Left ventricle myocardium superior (tissue), 1 donor: ENCODE measurements at regions not wholly inside any gene's neighbourhood (a gene's known extent, or its start where the extent isn't known, plus 50 kb on each side); places are given as distances from the start of the nearest gene placed in this dataset.
A peak's percentile ranks its signal among the peaks of the same experiment; 100 is the strongest.

Experiments
- ATAC-seq: fragments of 200-7000 bp; cut with Tn5 transposase; one replicate; pipeline ENCODE4 v1.9.1; 2020; ENCODE audit warnings: mild to moderate bottlenecking, moderate library complexity
- DNase-seq: peaks from one replicate; pipeline ENCODE4 v3.0.0-alpha.2; 2020
- intact Hi-C: fragments of 100-400 bp; cut with micrococcal nuclease; formaldehyde crosslinking; loops from one replicate; pipeline ENCODE4 v1.11.0; 2022
- donor health status: DM: no; HTN: yes; CAD: no; lungs with severe emphysema.

- intact Hi-C loops, result no loop called here
- peak; percentile 61 for ATAC-seq
- no peak for DNase-seq
These were observed 449.6 kb upstream of the TGFBR2 start for GRCh38 chr3:30156586-30157498.

GRCh38 chr3:30161375-30161774 is 445.0 kb upstream of the TGFBR2 start:
- intact Hi-C loops, result no loop called here
- no peak for DNase-seq

DNA sequence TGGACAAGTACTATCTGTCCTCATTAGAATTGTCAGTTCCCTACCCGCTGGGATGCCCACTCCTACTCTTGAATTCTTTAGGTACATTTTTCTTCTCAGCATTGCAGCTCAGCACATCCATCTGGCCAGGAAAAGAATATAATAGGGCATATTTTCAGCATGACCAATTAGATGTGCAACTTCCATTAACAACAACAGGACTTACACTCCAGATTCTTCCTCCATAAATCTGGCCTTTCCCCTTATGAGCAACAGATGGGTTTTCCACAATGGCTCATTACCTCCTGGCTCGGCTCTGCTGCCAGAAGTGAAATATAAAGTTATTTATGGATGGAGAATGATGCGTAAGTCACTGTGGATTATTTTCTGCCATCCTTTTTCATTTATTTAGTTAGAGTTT is 443.8 kb upstream of the TGFBR2 start:
- ATAC-seq, result no peak
- intact Hi-C loops, result no loop called here

More at GRCh38 chr3:30161375-30161774, 445.0 kb upstream of the TGFBR2 start:
- peak; percentile 93 for ATAC-seq

GRCh38 chr3:30166535-30166934 is 439.9 kb upstream of the TGFBR2 start:
- intact Hi-C loops, result no loop called here
- ATAC-seq (no peak), DNase-seq (no peak)

More for the DNA sequence above, 443.8 kb upstream of the TGFBR2 start:
- no peak for DNase-seq

DNA sequence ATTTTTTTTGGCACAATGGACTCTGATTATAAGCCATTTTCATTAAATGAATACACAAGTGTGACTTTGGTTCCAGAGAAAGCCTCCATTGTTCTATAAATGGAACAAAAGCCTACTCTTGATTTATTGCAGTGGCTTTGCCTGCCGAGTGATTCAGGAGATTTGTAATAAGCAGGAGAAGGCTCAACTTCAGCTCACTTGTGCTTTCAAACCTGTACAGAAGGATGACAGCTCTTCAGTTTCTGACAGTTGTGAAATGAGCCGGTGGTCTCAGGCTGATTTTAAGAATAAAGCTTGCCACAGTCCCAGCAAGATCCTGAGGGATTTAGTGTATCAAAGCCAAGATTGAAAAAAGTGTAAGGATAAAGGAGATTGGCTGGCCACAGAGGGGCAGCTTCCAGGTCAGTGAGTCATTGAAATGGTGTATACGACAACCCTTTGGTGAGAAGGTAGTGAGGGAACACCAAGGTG is 438.8 kb upstream of the TGFBR2 start:
- ATAC-seq, result no peak
- no peak for DNase-seq
- intact Hi-C loops, result no loop called here

GRCh38 chr3:30169487-30169886 is 436.9 kb upstream of the TGFBR2 start:
- no peak for ATAC-seq
- intact Hi-C loops, result no loop called here
- no peak for DNase-seq

- intact Hi-C loops, result no loop called here
- no peak for ATAC-seq
- DNase-seq, result no peak
These were observed 435.5 kb upstream of the TGFBR2 start for GRCh38 chr3:30170681-30171438.

- intact Hi-C loops, result no loop called here
- ATAC-seq, result peak; percentile 41
- no peak for DNase-seq
These were observed 432.0 kb upstream of the TGFBR2 start for GRCh38 chr3:30174357-30174756.

- intact Hi-C loops, result no loop called here
- DNase-seq (no peak), ATAC-seq (peak; percentile 60)
These were observed 425.9 kb upstream of the TGFBR2 start for GRCh38 chr3:30180310-30181177.

- ATAC-seq, result no peak
- DNase-seq, result no peak
- intact Hi-C loops, result no loop called here
These were observed 425.3 kb upstream of the TGFBR2 start for GRCh38 chr3:30181178-30181465.

GRCh38 chr3:30181581-30181980 is 424.8 kb upstream of the TGFBR2 start:
- ATAC-seq, result no peak

GRCh38 chr3:30183421-30183820 is 423.0 kb upstream of the TGFBR2 start:
- ATAC-seq, result no peak
- DNase-seq, result no peak
- intact Hi-C loops, result no loop called here

More at GRCh38 chr3:30181581-30181980, 424.8 kb upstream of the TGFBR2 start:
- DNase-seq, result no peak
- intact Hi-C loops, result no loop called here

DNA sequence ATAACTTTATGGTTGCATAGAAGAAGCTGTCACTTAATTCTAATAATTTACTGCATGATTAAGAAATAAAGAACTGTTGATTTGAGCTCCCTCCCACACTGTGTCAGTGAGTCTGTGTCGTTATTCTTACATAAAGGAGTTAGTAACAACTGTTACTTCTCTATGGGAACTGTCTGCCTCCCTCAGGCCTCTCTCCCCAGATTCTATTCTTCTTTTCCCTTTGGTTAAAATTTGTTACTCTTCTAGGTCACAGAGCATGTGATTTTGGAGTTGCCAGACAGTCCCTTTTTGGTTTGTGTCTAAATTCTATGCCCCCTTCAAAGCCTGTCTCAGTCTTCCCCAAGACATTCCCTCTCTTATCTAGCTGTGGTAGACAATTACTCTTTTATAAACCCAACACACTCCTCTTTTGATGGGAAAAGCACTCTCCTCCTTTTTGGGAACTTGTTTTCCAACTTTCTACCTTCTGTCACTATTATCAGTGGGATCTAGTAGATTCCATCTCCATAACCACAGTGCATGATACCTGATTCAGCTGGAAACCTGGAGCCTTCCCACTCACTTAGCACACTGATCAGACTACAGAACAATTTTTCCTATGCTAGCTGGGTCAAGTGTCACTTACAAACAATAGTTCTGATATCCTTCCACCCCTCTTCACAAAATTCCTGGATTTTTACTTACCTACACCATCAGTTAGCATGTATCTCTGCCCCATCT is 422.1 kb upstream of the TGFBR2 start:
- DNase-seq, result no peak
- no peak for ATAC-seq
- intact Hi-C loops, result no loop called here

DNA sequence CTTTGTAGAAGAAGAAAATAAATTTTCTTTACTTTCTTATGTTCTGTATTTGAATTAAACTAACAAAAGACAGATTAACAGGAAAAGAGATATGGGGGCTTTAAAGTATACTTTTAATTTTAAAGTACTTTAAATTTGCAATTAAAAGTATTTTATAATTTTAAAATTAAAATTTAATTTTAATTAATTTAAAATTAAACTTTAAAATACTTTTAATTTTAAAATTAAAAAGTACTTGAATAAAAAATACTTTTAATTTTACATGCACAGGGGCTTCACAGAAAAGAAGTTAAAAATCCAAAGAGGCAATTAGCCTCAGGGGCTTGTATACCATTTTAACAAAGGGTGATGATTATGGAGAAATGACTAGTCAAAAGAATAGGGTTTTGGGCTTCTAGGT is 420.5 kb upstream of the TGFBR2 start:
- intact Hi-C loops, result no loop called here
- no peak for DNase-seq
- ATAC-seq, result no peak

GRCh38 chr3:30186741-30187219 is 419.6 kb upstream of the TGFBR2 start:
- intact Hi-C loops, result no loop called here
- ATAC-seq, result peak; percentile 91
- no peak for DNase-seq

DNA sequence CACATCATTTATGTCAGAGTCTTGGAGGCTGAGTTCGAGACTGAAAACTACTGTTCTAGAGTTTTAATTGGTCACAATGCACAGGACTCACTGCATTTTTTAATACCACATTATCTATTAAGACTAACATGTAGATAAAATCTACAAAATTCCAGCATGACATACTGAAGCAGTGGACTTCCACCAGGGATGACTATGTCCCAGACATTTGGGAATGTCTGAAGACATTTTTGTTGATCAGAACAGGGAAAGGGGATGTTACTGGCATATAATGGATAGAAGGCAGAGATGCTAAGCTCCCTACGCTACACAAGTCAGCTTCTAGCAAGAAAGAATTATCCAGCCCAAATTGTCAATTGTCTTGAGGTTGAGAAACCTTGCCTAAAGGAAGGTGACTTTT is 419.0 kb upstream of the TGFBR2 start:
- no peak for DNase-seq
- intact Hi-C loops, result no loop called here
- ATAC-seq, result no peak

DNA sequence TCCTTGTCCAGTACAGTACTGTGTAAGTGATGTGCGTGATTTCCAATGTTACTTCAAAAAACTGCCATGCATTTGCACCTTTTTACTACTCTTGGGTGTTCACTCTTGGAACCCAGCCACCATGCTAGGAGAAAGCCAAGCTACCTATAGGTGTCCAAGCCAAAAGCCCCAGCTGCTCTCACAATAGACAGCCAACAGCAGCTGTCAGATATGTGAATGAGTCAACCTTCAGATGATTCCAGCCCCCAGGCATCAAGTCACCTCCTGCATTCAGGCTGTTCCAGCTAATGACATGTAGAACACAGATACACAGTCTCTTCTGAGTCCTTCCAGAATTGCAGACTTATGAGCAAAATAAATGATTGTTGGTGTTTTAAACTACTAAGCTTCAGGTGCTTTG is 417.7 kb upstream of the TGFBR2 start:
- intact Hi-C loops, result no loop called here

GRCh38 chr3:30189900-30190299 is 416.5 kb upstream of the TGFBR2 start:
- DNase-seq (no peak), ATAC-seq (no peak)
- intact Hi-C loops, result no loop called here

More for the DNA sequence above, 417.7 kb upstream of the TGFBR2 start:
- peak; percentile 22 for DNase-seq
- peak; percentile 88 for ATAC-seq

GRCh38 chr3:30193625-30194044 is 412.8 kb upstream of the TGFBR2 start:
- intact Hi-C loops, result no loop called here
- ATAC-seq (no peak), DNase-seq (no peak)
